ENCODE measurements at regions not wholly inside any gene's neighbourhood (a gene's known extent, or its start where the extent isn't known, plus 50 kb on each side); places are given as distances from the start of the nearest gene placed in this dataset.

GRCh38 chr4:81625422-81626417, 154.0 kb upstream of the RASGEF1B start:
- TF ChIP-seq BHLHE40 (IDR thresholded peaks at IDR 0.05; ENCODE audit: borderline replicate concordance) (no peak), L3MBTL2 (conservative IDR thresholded peaks at IDR 0.05) (no peak), SP1 (IDR thresholded peaks at IDR 0.05) (no peak)

Data from HEK293T (cell line).